Activated CD8-positive, alpha-beta T cell treated with anti-CD3 and anti-CD28 coated beads for 36 hours (primary cell): ENCODE measurements at regions not wholly inside any gene's neighbourhood (a gene's known extent, or its start where the extent isn't known, plus 50 kb on each side); places are given as distances from the start of the nearest gene placed in this dataset.

Experiments used
- ATAC-seq: fragments of 200-7000 bp; cut with Tn5 transposase; one replicate; pipeline ENCODE4 v1.10.0; 2021; ENCODE audit warnings: mild to moderate bottlenecking, moderate library complexity
- CTCF ChIA-PET: fragments of 350-600 bp; sonication (Branson Sonifier 250); formaldehyde crosslinking; loops from one replicate; lab custom pipeline; 2021; ENCODE audit warnings: antibody characterized with exemption; lab: Charles Lee
- POLR2A ChIA-PET: fragments of 350-600 bp; sonication (Branson Sonifier 250); formaldehyde crosslinking; loops from one replicate; lab custom pipeline; 2021; ENCODE audit warnings: antibody characterized with exemption; lab: Charles Lee
- DNase-seq: peaks from one replicate; pipeline ENCODE4 v3.0.0-alpha.2; 2020
- H3K27ac Mint-ChIP-seq: one replicate; pipeline ENCODE4 v1.8.0; 2021; ENCODE audit warnings: mild to moderate bottlenecking, mixed read lengths
- H3K27me3 Mint-ChIP-seq: one replicate; pipeline ENCODE4 v1.8.0; 2021; ENCODE audit warnings: mixed read lengths
- H3K36me3 Mint-ChIP-seq: one replicate; pipeline ENCODE4 v1.8.0; 2021; ENCODE audit warnings: low read depth, mixed read lengths
- H3K4me1 Mint-ChIP-seq: one replicate; pipeline ENCODE4 v1.8.0; 2021; ENCODE audit warnings: low read depth, mixed read lengths
- H3K4me3 Mint-ChIP-seq: one replicate; pipeline ENCODE4 v1.8.0; 2021; ENCODE audit warnings: mild to moderate bottlenecking, moderate library complexity, mixed read lengths
- H3K9me3 Mint-ChIP-seq: one replicate; pipeline ENCODE4 v1.8.0; 2021; ENCODE audit warnings: mixed read lengths
- intact Hi-C: fragments of 100-400 bp; cut with micrococcal nuclease; formaldehyde crosslinking; loops from one replicate; pipeline ENCODE4 v1.10.0; 2022
- TF ChIP-seq, protein P1 (sequence below): fragments of 200-600 bp; IDR thresholded peaks from one replicate; pipeline ENCODE4 v1.8.0; 2022; ENCODE audit warnings: antibody characterized with exemption, mild to moderate bottlenecking

DNA sequence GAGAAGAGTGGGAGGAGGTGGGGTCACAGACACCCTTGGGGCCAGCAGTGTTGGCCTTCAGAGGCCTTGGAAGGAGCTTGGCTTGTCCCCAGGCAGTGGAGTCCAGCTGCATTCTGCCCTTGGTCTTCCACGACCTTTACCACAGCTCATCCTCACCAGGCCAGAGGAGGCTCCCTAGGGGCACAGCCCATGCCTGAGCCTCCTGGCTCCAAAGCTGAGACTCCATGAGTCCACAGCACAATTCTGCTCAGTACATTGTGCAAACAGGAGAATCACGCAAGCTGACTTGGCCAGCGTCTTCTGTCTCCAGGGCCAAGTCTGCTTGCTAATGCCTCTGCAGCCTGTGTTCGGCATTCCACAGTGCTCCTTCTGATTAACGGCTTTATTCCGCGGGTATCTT, 337.2 kb downstream of the SMOC2 start:
- DNase-seq (no peak), ATAC-seq (no peak)
- ChIA-PET POLR2A (no interaction called here), CTCF (no interaction called here)
- Mint-ChIP-seq H3K27ac (no peak overlapping the region), H3K27me3 (peaks cover 6% of the 10 kb centered on the region), H3K9me3 (peaks cover 12% of the 10 kb centered on the region), H3K36me3 (no peaks in the 10 kb centered on the region), H3K4me3 (no peak overlapping the region), H3K4me1 (no peaks in the 10 kb centered on the region)
- TF ChIP-seq, protein P1, sequence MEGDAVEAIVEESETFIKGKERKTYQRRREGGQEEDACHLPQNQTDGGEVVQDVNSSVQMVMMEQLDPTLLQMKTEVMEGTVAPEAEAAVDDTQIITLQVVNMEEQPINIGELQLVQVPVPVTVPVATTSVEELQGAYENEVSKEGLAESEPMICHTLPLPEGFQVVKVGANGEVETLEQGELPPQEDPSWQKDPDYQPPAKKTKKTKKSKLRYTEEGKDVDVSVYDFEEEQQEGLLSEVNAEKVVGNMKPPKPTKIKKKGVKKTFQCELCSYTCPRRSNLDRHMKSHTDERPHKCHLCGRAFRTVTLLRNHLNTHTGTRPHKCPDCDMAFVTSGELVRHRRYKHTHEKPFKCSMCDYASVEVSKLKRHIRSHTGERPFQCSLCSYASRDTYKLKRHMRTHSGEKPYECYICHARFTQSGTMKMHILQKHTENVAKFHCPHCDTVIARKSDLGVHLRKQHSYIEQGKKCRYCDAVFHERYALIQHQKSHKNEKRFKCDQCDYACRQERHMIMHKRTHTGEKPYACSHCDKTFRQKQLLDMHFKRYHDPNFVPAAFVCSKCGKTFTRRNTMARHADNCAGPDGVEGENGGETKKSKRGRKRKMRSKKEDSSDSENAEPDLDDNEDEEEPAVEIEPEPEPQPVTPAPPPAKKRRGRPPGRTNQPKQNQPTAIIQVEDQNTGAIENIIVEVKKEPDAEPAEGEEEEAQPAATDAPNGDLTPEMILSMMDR = no peak
- intact Hi-C loops = no loop called here

DNA sequence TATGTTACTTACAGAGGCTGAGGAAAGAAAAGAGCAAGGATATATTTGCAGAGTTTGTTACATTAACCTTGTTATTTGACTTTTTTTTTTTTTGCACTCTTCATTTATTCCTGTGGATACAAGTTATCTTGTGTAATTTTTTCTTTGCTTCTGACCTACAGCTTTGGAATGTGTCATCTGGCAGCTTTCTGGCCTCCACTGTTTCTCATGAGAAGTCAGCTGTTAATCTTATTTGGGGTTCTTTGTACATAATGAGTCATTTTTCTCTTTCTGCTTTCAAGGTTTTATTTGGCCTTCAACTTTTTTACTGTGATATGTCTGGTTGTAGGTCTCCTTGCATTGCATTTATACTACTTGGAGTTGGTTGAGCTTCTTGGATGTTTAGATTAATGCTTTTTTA, 333.4 kb downstream of the SMOC2 start:
- no peak for DNase-seq
- intact Hi-C loops = no loop called here
- peaks cover 4% of the 10 kb centered on the region for H3K27me3 Mint-ChIP-seq
- no peaks in the 10 kb centered on the region for H3K36me3 Mint-ChIP-seq
- POLR2A ChIA-PET = no interaction called here
- ATAC-seq = no peak
- TF ChIP-seq, protein P1 = no peak
- H3K9me3 Mint-ChIP-seq = peaks cover 18% of the 10 kb centered on the region
- CTCF ChIA-PET = no interaction called here
- H3K27ac Mint-ChIP-seq = no peak overlapping the region
- no peak overlapping the region for H3K4me3 Mint-ChIP-seq
- H3K4me1 Mint-ChIP-seq = no peaks in the 10 kb centered on the region

DNA sequence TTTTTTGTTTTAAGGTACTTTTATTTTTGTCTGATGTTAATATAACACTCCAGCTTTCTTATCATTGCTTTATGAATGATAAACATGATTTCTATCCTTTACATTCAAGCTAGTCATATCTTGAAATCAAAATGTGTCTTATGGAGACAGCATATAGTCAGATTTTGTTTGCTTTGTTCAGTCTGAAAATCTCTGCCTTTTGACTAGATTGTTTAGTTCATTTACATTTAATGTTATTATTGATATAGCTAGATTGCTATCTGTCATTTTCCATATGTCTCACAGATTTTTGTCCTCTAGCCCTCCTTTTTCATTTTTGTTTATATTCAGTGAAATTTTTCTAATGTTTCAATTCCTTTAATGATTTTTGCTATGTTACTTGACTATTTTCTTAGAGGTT, 332.8 kb downstream of the SMOC2 start:
- ATAC-seq (no peak), DNase-seq (no peak)
- Mint-ChIP-seq H3K27me3 (peaks cover 4% of the 10 kb centered on the region), H3K27ac (no peak overlapping the region), H3K4me1 (no peaks in the 10 kb centered on the region), H3K9me3 (peaks cover 18% of the 10 kb centered on the region), H3K4me3 (no peak overlapping the region), H3K36me3 (no peaks in the 10 kb centered on the region)
- ChIA-PET CTCF (no interaction called here), POLR2A (no interaction called here)
- TF ChIP-seq, protein P1 = no peak
- intact Hi-C loops = no loop called here

DNA sequence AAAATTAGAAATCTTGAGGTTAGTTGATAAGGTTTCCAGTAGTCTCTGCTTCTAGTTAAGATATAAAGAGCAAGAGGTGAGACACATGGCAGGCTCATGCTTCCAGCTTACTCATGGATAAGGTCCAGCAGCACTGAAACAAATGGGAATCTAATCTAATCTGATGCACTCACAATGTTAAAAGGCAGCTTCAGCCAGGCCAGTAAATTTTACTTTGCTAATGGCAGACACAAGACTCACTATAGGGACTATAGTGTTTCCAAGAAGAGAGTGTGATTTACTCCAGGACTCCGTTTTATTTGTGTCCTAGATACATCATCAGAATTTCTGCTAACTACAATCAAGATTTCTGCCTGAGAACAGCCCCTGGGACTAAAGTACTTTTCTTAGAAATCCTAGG, 324.8 kb downstream of the SMOC2 start:
- CTCF ChIA-PET = no interaction called here
- Mint-ChIP-seq H3K4me3 (no peak overlapping the region), H3K27me3 (peaks cover 2% of the 10 kb centered on the region), H3K27ac (no peak overlapping the region), H3K9me3 (no peaks in the 10 kb centered on the region), H3K4me1 (no peaks in the 10 kb centered on the region), H3K36me3 (no peaks in the 10 kb centered on the region)
- no peak for ATAC-seq
- TF ChIP-seq, protein P1 = no peak
- DNase-seq = no peak
- intact Hi-C loops = no loop called here
- POLR2A ChIA-PET = no interaction called here

DNA sequence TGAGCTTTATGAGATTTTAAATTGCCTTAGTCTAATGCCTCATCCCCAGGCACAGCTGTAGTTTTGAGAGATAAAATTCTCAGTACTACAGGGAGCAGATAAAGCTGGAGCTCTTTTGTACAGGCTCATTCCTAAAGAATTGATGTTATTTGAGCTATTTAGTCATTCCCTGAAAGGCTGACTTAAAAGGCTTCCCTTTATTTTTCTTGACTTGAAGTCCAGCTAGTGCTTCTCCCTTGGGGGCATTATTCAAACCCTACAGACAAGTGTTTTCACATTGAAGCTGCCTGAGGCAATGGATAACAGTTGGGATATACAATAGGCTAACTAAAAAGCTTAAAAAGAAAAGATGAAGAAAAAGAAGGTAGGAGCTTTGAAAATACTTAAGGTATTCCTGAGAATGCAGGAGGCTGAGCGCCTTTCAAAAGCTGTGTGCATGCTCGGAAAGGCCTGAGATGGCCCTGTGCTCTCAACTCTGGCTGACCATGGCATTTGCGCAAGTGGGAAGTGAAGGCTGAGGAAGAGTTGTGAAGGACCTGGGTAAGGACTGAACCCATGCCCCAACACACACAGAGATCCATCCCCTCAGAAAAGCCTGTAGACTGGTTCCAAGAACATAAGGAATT, 315.1 kb downstream of the SMOC2 start:
- intact Hi-C loops = no loop called here
- TF ChIP-seq, protein P1 = no peak
- H3K4me3 Mint-ChIP-seq = no peak overlapping the region
- ATAC-seq (no peak), DNase-seq (no peak)
- CTCF ChIA-PET = no interaction called here
- no peak overlapping the region for H3K27ac Mint-ChIP-seq
- no peaks in the 10 kb centered on the region for H3K36me3 Mint-ChIP-seq
- peaks cover 18% of the 10 kb centered on the region for H3K27me3 Mint-ChIP-seq
- POLR2A ChIA-PET = no interaction called here
- no peaks in the 10 kb centered on the region for H3K9me3 Mint-ChIP-seq
- no peaks in the 10 kb centered on the region for H3K4me1 Mint-ChIP-seq
